Fibroblast of skin of left quadriceps (primary cell): ENCODE measurements at regions not wholly inside any gene's neighbourhood (a gene's known extent, or its start where the extent isn't known, plus 50 kb on each side); places are given as distances from the start of the nearest gene placed in this dataset.
"Not testable (repeated sequence)": the region's sequence is repeated elsewhere in the genome, so short reads cannot be mapped to it uniquely, and the experiment has no call there.

ENCODE experiments used
- DNase-seq, 2 experiments: peaks; one replicate each; pipeline ENCODE4 v3.0.0-alpha.2; 2013; ENCODE audit warnings: low read depth in 2 of 2

DNA sequence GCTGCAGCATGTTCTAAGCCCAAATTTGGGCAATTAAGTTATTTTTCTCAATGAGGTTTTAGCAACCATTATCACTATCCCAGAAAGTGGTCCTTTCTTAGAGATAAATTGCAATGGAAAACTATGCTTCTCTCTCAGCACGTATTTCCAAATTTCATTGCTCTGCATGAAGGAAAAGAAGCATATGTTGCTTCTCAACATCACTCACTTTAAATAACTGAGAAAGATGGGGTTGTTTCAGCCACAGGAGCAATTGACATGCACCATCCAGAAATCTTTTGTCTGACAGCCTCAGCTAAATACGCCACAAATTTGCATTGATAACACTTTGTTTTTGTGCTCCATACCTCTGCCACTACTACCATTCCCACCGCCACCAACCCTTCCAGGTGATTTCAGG is 157.6 kb upstream of the PKN2 start:
- DNase-seq, result no peak

DNA sequence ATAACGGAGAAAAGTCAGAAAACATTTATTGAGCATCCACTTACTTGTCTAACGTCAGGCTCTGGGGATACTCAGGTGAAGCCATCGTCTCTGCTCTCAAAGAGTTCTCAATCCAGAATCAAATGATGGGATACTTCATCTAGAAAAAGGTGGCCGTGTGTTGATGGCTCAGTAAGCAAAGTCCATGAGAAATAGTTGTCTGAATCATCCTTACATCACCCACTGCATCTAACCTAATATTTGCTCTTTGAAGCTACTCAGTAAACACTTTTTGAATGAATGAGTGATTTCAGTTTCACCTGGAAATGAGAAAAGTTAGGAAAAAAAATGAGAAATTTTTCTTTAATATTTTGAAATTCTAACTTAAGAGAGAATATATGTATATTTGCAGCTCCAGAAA is 155.3 kb upstream of the PKN2 start:
- no peak for DNase-seq

DNA sequence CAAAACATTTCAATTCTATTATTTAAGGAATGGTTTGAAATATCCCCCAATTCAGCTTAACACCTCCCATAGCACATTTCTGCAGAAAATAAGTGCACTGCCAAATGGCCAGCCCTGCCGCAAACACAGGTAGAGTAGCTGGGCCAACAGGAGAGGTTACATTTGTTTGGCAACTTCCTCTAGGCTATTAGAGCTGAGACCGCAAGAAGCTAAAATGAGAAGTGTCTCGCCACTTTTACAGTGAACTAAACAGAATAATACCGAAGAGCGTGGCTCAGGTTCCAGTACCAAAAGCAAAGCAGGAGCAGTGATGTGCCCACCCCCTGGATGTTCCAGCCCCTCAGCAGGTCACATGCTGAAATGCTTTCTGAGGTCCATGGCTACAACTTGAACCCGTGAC is 154.5 kb upstream of the PKN2 start:
- no peak for DNase-seq

GRCh38 chr1:88530246-88530645 is 153.8 kb upstream of the PKN2 start:
- DNase-seq, result no peak

GRCh38 chr1:88537787-88538186 is 146.3 kb upstream of the PKN2 start:
- DNase-seq, result no peak

DNA sequence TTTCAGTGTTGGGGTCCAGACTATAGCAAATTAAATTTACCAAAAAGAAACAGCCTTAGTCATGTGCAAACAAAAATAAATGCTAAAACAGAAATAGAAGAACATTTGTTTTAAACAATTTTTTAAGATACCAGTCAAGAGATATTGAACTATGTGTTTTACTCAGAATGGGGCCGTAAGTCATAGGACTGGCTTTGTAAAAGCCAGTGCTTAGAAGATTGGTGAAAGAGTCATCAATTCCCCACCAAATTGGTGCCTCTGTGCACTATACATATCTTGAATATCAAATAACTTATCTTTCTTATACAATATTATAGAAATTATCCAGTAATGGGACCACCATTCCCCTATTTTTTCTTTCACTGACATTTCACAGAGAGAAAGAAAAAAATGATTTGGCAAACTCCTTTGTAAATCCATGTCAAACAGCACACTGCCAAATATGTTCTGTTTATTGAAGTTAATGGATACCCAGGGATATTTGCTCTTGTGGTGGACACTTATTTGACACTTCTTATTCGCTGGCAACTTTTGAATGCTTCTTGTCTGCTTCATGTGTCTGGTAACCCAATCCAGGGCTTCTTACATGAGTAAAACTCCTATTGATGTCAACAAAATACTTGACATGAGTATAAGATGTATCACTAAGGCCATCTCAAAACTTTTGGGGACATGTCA is 145.7 kb upstream of the PKN2 start:
- no peak for DNase-seq

DNA sequence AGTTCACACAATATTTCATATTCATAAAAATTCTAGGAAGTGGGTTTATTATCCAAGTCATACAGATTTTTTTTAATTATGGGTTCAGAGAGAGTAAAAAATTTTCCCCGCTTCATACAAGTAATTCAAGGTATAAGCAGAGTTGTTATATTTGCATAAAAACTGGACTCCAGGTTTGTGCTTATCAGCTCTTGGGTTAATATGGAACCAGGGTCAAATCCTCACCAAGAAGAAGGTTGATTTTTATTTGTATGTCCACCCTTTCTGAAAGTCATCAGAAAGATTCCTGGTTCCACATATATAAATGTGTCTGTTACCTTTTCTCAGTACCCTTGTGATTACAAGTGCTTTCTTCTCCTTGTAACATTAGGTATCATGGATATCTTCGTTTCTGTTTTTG is 143.8 kb upstream of the PKN2 start:
- no peak for DNase-seq

DNA sequence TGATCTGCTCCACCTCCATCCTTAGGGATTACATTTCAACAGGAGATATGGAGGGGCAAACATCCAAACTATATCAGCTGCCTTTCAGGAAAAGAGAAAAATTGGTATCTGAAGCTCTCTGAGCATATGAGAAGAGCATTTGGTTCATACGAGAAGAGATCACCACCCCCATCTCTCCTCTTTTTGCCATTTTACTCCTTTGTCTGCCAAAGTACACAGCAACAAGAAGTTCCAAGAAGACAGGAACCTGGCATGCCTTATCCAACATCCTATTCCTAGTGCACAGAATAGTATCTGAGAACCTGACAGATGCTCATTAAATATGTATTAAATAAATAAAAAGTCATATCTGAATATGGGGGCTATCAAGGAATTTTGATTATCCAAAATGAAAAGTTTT is 142.5 kb upstream of the PKN2 start:
- DNase-seq, result no peak

DNA sequence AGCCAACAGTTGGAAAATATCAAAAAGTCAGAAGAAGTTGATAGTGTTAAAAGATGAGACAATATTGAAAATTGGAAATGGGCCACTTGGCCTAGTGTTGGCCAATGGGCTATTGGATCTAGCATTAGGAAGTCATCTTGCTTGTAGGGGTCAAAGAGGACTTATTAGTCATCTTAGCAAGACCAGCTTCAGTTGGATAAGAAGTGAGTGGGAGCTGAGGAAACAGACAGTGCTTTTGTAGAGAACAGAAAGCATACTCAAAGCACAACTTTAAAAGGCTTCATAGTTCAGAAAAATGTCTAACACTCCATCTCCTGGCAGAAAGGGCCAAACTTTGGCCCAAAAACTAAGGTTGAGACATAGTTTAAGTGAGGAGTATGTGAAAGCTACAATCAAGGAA is 139.9 kb upstream of the PKN2 start:
- DNase-seq, result no peak

DNA sequence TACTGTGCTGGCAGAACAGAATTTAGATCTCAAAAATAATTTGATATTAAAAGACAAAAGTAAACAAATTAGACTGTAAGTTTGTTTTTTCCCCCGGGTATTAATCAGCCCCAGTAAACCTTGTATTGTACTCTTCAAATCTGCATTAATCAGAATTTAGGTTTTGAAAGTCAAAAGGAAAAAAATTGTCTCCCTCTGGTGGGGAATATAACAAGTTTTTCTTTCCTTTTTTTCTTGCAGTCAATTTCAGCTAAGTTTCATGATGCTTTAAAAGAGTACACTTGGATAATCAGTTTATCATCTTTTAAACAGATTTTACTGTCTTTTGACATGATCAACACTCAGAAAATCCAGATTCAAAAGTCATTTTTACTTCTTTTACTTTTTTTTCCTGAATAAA is 134.5 kb upstream of the PKN2 start:
- DNase-seq, result peak in 1 of 2 experiments; percentile 4

DNA sequence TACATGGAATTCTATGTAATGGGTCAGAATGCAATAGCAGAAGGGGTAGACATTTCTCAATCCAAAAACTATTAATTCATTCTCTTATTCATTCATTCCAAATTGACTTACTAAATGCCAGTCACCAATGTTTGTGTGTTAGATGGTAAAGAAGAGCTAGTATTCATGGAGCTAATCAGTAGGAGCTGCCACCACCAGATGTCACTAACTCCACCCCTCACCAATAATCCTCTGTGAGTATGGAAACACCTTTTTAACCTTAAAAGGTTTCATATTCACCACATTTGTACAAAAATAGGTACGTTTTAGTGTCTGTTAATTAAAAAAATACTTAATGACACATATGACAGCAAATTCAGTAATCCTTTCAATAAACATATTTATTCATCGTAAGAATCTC is 131.8 kb upstream of the PKN2 start:
- DNase-seq, result no peak

DNA sequence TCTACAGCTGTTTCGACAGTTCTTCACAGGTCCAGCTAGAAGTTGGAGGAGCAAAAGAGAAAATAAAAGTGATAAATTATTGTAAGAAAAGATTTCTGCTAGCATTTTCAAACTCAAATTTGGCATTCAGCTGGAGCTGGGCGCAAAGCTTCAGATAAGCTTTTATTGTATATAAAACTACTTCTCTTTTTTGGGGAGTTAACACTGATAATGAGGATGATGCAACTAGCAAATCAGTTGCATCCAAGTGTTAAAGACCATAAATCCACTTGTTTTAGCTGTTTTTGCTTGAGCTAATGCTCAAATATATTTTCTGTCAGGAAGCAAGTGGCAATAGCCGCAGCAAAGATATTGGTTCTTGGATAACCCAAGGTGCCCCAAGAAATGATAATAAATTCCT is 127.1 kb upstream of the PKN2 start:
- no peak for DNase-seq

DNA sequence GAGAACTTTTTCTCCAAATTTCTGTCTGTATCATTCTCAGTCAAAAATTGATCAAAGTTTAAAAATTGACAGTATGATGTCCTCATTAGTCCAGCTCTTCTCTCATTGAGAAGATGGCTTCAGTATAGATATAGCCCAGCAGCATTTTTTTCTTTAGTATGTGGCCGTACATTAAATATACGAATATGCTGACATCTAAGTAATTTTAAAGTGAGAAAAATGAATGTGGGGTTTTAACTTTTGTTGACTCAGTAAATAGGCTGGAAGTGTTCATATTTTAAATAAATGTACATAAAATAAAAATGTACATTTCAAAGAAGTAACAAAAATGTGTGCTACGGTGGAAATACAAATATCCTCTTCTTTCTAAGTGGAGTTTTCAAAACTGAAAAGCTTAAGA is 123.5 kb upstream of the PKN2 start:
- no peak for DNase-seq

DNA sequence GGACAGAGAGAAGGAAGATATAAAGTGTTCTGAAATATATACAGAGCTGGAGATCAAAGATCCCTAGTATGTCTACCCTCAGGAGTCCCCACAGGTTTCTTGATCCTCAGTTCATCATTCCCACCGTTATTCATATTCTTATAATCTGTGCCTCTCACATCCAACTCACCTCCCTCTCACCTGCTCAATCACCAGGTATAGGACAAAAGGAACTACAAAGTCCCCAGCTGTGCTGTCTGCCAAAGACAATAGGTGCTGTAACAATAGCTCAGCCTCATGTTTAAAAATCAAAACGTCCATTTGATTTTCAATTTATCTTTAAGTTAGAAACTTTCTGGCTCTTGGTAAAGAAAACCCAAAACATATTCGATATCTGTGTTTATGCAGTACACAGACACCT is 121.1 kb upstream of the PKN2 start:
- no peak for DNase-seq

GRCh38 chr1:88566615-88567387 is 117.3 kb upstream of the PKN2 start:
- DNase-seq, result no peak

- DNase-seq, result no peak
Measured at GRCh38 chr1:88571506-88571905, 112.6 kb upstream of the PKN2 start.

GRCh38 chr1:88579598-88579997 is 104.5 kb upstream of the PKN2 start:
- no peak for DNase-seq

DNA sequence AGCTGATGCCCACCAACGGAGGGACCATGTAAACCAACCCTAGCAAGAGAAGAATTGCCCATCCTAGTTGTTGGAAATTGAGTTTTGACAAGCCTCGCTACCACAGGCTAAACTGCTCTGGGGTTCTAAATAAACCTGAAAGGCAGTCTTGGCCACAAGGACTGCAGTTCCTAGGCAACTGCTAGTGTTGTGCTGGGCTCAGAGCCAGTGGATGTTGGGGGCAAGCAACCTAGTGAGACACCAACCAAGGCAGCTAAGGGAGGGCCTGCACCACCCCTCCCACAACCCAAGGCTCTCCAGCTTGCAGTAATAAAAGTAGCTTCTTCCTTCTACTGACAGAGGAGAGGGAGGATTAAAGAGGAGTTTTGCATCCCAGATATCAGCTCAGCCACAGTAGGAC is 102.4 kb upstream of the PKN2 start:
- DNase-seq, result no peak

- DNase-seq, result no peak
Measured at GRCh38 chr1:88593358-88593757, 90.7 kb upstream of the PKN2 start.

GRCh38 chr1:88595355-88596002 is 88.6 kb upstream of the PKN2 start:
- DNase-seq, result peak; percentile 3 to 9

- DNase-seq, result not testable (repeated sequence)
Measured at GRCh38 chr1:88597973-88598372, 86.1 kb upstream of the PKN2 start.

GRCh38 chr1:88608139-88608943 is 75.7 kb upstream of the PKN2 start:
- peak; percentile 2 to 4 for DNase-seq
